HepG2 (cell line): ENCODE measurements at regions not wholly inside any gene's neighbourhood (a gene's known extent, or its start where the extent isn't known, plus 50 kb on each side); places are given as distances from the start of the nearest gene placed in this dataset.

Experiments
- ATAC-seq: fragments of 200-7000 bp; cut with Tn5 transposase; 3 replicates; pipeline ENCODE4 v1.9.1; 2020; ENCODE audit warnings: mild to moderate bottlenecking, moderate library complexity
- BruUV-seq: library from RNA; stranded (reverse); fragments of 400-500 nt; replicated peaks from 2 replicates; lab custom pipeline; 2021; lab: Mats Ljungman, UMichigan
- CTCF ChIA-PET: fragments of 300-600 bp; formaldehyde crosslinking; extraction: SDS; loops from one replicate; lab custom pipeline; 2021; ENCODE audit warnings: low total read pairs, inconsistent platforms, low intra/inter-chr PET ratio; lab: Yijun Ruan, JAX
- POLR2A ChIA-PET: fragments of 350-600 bp; sonication (Branson Sonifier 250); formaldehyde crosslinking; loops from one replicate; lab custom pipeline; 2020; ENCODE audit warnings: antibody characterized with exemption, inconsistent platforms; lab: Yijun Ruan, JAX
- DNase-seq: peaks from one replicate; pipeline ENCODE4 v3.0.0-alpha.2; 2015; ENCODE audit warnings: low spot score
- FAIRE-seq: peaks from 3 replicates; lab custom pipeline; 2011; peaks lifted over from hg19 to GRCh38; lab: Jason Lieb, UNC
- H2AFZ ChIP-seq: one replicate; pipeline ENCODE4 v1.6.1; 2011; ENCODE audit warnings: low read length, inconsistent platforms
- H3K27ac ChIP-seq: fragments of 300-600 bp; 3 replicates; pipeline ENCODE4 v1.8.0; 2011; ENCODE audit warnings: mixed run types, mild to moderate bottlenecking, mixed read lengths, low read length, inconsistent platforms; ENCODE audit not compliant: insufficient read depth; ENCODE audit errors: extremely low read length
- H3K27me3 ChIP-seq, 2 experiments: fragments of 200-600 bp in 1 of 2; 2 replicates in 1 of 2; 3 replicates in 1 of 2; pipeline versions ENCODE4 v1.6.0 to v1.8.0; 2011; ENCODE audit warnings: low read length in 2 of 2, mild to moderate bottlenecking in 2 of 2, moderate library complexity in 2 of 2, inconsistent platforms in 1 of 2; ENCODE audit not compliant: insufficient read depth in 2 of 2, control insufficient read depth in 1 of 2
- H3K36me3 ChIP-seq, 2 experiments: fragments of 200-600 bp in 1 of 2; replicated peaks in 1 of 2; 2 replicates in 1 of 2; 3 replicates in 1 of 2; pipeline versions ENCODE4 v1.5.1 to v1.8.0; 2011; ENCODE audit warnings: low read length in 2 of 2, inconsistent platforms in 1 of 2; ENCODE audit not compliant: insufficient read depth in 2 of 2, control insufficient read depth in 1 of 2
- H3K4me1 ChIP-seq: 2 replicates; pipeline ENCODE4 v1.5.1; 2012; ENCODE audit warnings: low read length, inconsistent platforms; ENCODE audit not compliant: insufficient read depth
- H3K4me2 ChIP-seq: 2 replicates; pipeline ENCODE4 v1.6.0; 2011; ENCODE audit warnings: low read depth, low read length, inconsistent platforms
- H3K4me3 ChIP-seq, 3 experiments: fragments of 200-600 bp in 1 of 3; sonication (generic), shearing (Covaris generic) in 1 of 3; replicated peaks in 1 of 3; 2 replicates each; pipeline ENCODE4 v1.5.1; 2011 to 2016; ENCODE audit warnings: low read length in 3 of 3, inconsistent platforms in 2 of 3, low read depth in 2 of 3, mild to moderate bottlenecking in 2 of 3, control low read depth in 1 of 3, mixed read lengths in 1 of 3; ENCODE audit not compliant: insufficient read depth in 1 of 3
- H3K79me2 ChIP-seq: one replicate; pipeline ENCODE4 v1.6.1; 2011; ENCODE audit warnings: low read length, inconsistent platforms; ENCODE audit not compliant: insufficient read depth
- H3K9ac ChIP-seq: 2 replicates; pipeline ENCODE4 v1.6.0; 2011; ENCODE audit warnings: mild to moderate bottlenecking, low read depth, low read length, inconsistent platforms; ENCODE audit not compliant: insufficient read depth
- H3K9me3 ChIP-seq: 2 replicates; pipeline ENCODE4 v1.5.1; 2012; ENCODE audit warnings: mild to moderate bottlenecking, low read length
- H4K20me1 ChIP-seq: 2 replicates; pipeline ENCODE4 v1.6.0; 2011; ENCODE audit warnings: inconsistent platforms, mild to moderate bottlenecking, low read length, moderate library complexity; ENCODE audit not compliant: insufficient read depth
- AKAP8 ChIP-seq: sonication (generic); formaldehyde crosslinking; IDR thresholded peaks from 2 replicates; pipeline ENCODE4 v1.5.1; 2020; ENCODE audit warnings: mild to moderate bottlenecking, missing genetic modification reagents
- CEBPB ChIP-seq: IDR thresholded peaks from 2 replicates; pipeline ENCODE4 v1.6.1; 2011; ENCODE audit warnings: low read depth, low read length, improper control_type of control experiment, borderline replicate concordance
- FUBP1 ChIP-seq: sonication (generic); formaldehyde crosslinking; IDR thresholded peaks from 2 replicates; pipeline ENCODE4 v1.5.1; 2020; ENCODE audit warnings: missing genetic modification reagents, mild to moderate bottlenecking, borderline replicate concordance
- MXD1 ChIP-seq: sonication (generic); formaldehyde crosslinking; IDR thresholded peaks from 2 replicates; pipeline ENCODE4 v1.4.0; 2020; ENCODE audit warnings: mild to moderate bottlenecking, missing genetic modification reagents
- NCOA5 ChIP-seq: sonication (generic); formaldehyde crosslinking; IDR thresholded peaks from 2 replicates; pipeline ENCODE4 v1.4.0; 2020; ENCODE audit warnings: missing genetic modification reagents
- PHB2 ChIP-seq: fragments of 450-650 bp; IDR thresholded peaks from 2 replicates; pipeline ENCODE4 v1.6.1; 2018; ENCODE audit not compliant: partially characterized antibody
- SALL1 ChIP-seq: sonication (generic); formaldehyde crosslinking; IDR thresholded peaks from 2 replicates; pipeline ENCODE4 v1.8.0; 2022; ENCODE audit warnings: mild to moderate bottlenecking, missing genetic modification reagents
- SIX4 ChIP-seq: sonication (generic); formaldehyde crosslinking; IDR thresholded peaks from 2 replicates; pipeline ENCODE4 v1.4.0; 2020; ENCODE audit warnings: missing genetic modification reagents
- SMAD1 ChIP-seq: sonication (generic); formaldehyde crosslinking; IDR thresholded peaks from 2 replicates; pipeline ENCODE4 v1.4.0; 2020; ENCODE audit warnings: missing genetic modification reagents, low read depth, mild to moderate bottlenecking, borderline replicate concordance
- SRSF1 ChIP-seq: fragments of 200-400 bp; formaldehyde crosslinking; optimal IDR thresholded peaks from 2 replicates; pipeline ENCODE3; 2017; ENCODE audit warnings: mild to moderate bottlenecking, low read depth, low read length, moderate library complexity
- SRY ChIP-seq: sonication (generic); formaldehyde crosslinking; IDR thresholded peaks from 2 replicates; pipeline ENCODE4 v1.8.0; 2022; ENCODE audit warnings: mild to moderate bottlenecking, missing genetic modification reagents
- TBX2 ChIP-seq: sonication (generic); formaldehyde crosslinking; IDR thresholded peaks from 2 replicates; pipeline ENCODE4 v1.5.0; 2020; ENCODE audit warnings: missing genetic modification reagents, mild to moderate bottlenecking, borderline replicate concordance
- ZNF580 ChIP-seq: IDR thresholded peaks from 2 replicates; pipeline ENCODE4 v1.6.1; 2016; ENCODE audit warnings: low read depth, borderline replicate concordance
- ZNF850 ChIP-seq: sonication (generic); formaldehyde crosslinking; conservative IDR thresholded peaks from 2 replicates; pipeline ENCODE4 v1.9.0; 2021; ENCODE audit warnings: mild to moderate bottlenecking, missing genetic modification reagents
- ZNF883 ChIP-seq: sonication (generic); formaldehyde crosslinking; IDR thresholded peaks from 2 replicates; pipeline ENCODE4 v1.5.1; 2020; ENCODE audit warnings: mild to moderate bottlenecking, missing genetic modification reagents; ENCODE audit errors: not compliant biosample characterization
- WGBS: methylation state at CpG from one replicate; pipeline ENCODE4 v1.1.6; 2017; ENCODE audit warnings: low lambda C conversion rate; 5-methylcytosine and 5-hydroxymethylcytosine counted together
- in situ Hi-C: cut with HindIII; loops from 2 replicates; pipeline ENCODE4 v1.10.0; 2017; ENCODE audit warnings: low pct_unique_long_range_greater_than_20kb; ENCODE audit not compliant: extremely low pct_ligation_motif_present
- intact Hi-C: fragments of 100-400 bp; cut with micrococcal nuclease; formaldehyde crosslinking; loops from one replicate; pipeline ENCODE4 v1.10.0; 2022; ENCODE audit not compliant: unreplicated experiment

- TF ChIP-seq FUBP1 (CRISPR knock-in tag) (no peak), SRY (CRISPR knock-in tag) (no peak), ZNF850 (CRISPR knock-in tag) (no peak)
Measured at GRCh38 chr10:83666762-83667161, 472.5 kb upstream of the GHITM start (continued).

GRCh38 chr10:83667594-83667993 is 471.7 kb upstream of the GHITM start:
- ATAC-seq (no peak), FAIRE-seq (no peak), DNase-seq (no peak)
- no TSS peak for BruUV-seq
- Histone ChIP-seq H3K9ac (no peak overlapping the region), H3K4me3 (no peak overlapping the region), H3K79me2 (no peaks in the 10 kb centered on the region), H2AFZ (no peak overlapping the region), H3K27ac (no peak overlapping the region), H4K20me1 (no peaks in the 10 kb centered on the region), H3K4me2 (no peak overlapping the region), H3K27me3 (no peaks in the 10 kb centered on the region), H3K9me3 (peaks cover 72% of the 10 kb centered on the region), H3K36me3 (no peaks in the 10 kb centered on the region), H3K4me1 (no peaks in the 10 kb centered on the region)
- WGBS, result 100% methylated on average over 1 of the region's 1 CpG
- in situ Hi-C loops (no loop called here), intact Hi-C loops (no loop called here)
- TF ChIP-seq CEBPB (no peak), ZNF883 (CRISPR knock-in tag) (no peak), MXD1 (no peak), SIX4 (CRISPR knock-in tag) (no peak), PHB2 (no peak), TBX2 (CRISPR knock-in tag) (no peak), AKAP8 (CRISPR knock-in tag) (no peak), ZNF580 (CRISPR knock-in tag) (no peak), SALL1 (CRISPR knock-in tag) (no peak), SRSF1 (no peak), SMAD1 (CRISPR knock-in tag) (no peak), NCOA5 (CRISPR knock-in tag) (no peak)
- ChIA-PET CTCF (no interaction called here), POLR2A (no interaction called here)
